ENCODE measurements at regions not wholly inside any gene's neighbourhood (a gene's known extent, or its start where the extent isn't known, plus 50 kb on each side); places are given as distances from the start of the nearest gene placed in this dataset.

DNA sequence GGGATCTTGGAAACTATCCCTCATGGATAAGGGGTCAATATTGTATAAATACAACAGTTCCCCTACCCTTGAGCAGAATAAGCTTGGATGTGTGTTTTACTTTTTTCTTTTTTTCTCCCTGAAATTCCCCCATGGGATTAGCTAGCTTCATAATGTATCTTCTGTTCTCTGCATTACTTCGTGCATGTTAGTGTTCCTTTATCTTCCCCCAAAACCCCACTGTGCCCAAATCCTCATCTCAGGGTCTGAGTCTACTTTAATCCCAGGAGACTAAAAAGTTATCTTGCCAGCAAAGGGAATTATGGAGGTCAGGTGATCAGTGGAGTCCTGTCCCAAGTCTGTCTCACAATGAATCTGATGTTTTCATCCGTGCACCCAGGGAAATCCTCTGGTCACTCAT is 217.5 kb upstream of the CNTNAP4 start:
- TF ChIP-seq, protein P1, sequence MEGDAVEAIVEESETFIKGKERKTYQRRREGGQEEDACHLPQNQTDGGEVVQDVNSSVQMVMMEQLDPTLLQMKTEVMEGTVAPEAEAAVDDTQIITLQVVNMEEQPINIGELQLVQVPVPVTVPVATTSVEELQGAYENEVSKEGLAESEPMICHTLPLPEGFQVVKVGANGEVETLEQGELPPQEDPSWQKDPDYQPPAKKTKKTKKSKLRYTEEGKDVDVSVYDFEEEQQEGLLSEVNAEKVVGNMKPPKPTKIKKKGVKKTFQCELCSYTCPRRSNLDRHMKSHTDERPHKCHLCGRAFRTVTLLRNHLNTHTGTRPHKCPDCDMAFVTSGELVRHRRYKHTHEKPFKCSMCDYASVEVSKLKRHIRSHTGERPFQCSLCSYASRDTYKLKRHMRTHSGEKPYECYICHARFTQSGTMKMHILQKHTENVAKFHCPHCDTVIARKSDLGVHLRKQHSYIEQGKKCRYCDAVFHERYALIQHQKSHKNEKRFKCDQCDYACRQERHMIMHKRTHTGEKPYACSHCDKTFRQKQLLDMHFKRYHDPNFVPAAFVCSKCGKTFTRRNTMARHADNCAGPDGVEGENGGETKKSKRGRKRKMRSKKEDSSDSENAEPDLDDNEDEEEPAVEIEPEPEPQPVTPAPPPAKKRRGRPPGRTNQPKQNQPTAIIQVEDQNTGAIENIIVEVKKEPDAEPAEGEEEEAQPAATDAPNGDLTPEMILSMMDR (IDR thresholded peaks at IDR 0.05; ENCODE audit: unreplicated experiment): no peak
- H3K27me3 Mint-ChIP-seq (ENCODE audit: low read depth): no peaks in the 10 kb centered on the region
- H3K4me1 Mint-ChIP-seq: no peaks in the 10 kb centered on the region
- no peak overlapping the region for H3K27ac Mint-ChIP-seq
- no peaks in the 10 kb centered on the region for H3K9me3 Mint-ChIP-seq
- no peak for DNase-seq (ENCODE audit: low spot score in 2 of 2, unreplicated experiment in 2 of 2)
- H3K4me3 Mint-ChIP-seq: no peak overlapping the region
- no peaks in the 10 kb centered on the region for H3K36me3 Mint-ChIP-seq

GRCh38 chr16:76071690-76072089 is 205.5 kb upstream of the CNTNAP4 start:
- Mint-ChIP-seq H3K4me3 (no peak overlapping the region), H3K27ac (no peak overlapping the region), H3K36me3 (no peaks in the 10 kb centered on the region), H3K27me3 (ENCODE audit: low read depth) (peaks cover 2% of the 10 kb centered on the region), H3K9me3 (peaks cover 22% of the 10 kb centered on the region), H3K4me1 (no peaks in the 10 kb centered on the region)
- TF ChIP-seq, protein P1 (IDR thresholded peaks at IDR 0.05; ENCODE audit: unreplicated experiment): no peak
- no peak for DNase-seq (ENCODE audit: low spot score in 2 of 2, unreplicated experiment in 2 of 2)

DNA sequence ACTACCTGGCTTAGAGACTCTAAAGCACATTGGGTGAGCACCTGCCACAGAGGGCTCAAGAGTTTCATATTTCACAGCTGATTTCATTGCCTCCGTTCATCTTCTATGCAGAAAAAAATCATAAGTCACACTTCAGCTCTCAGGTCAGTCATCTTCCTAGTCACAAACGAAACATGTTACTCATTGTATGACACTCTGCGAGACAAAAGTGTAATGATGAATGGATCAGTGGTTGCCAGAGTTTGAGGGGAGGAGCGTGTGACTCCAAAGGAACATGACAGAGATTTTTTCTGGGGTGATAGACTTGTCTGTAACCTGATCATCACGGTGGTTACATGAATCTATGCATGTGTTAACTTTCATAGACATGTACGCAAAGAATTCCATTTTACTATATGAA is 195.2 kb upstream of the CNTNAP4 start:
- DNase-seq (ENCODE audit: low spot score in 2 of 2, unreplicated experiment in 2 of 2): no peak
- H3K9me3 Mint-ChIP-seq: no peaks in the 10 kb centered on the region
- H3K27ac Mint-ChIP-seq: no peak overlapping the region
- TF ChIP-seq, protein P1 (IDR thresholded peaks at IDR 0.05; ENCODE audit: unreplicated experiment): no peak
- no peak overlapping the region for H3K4me3 Mint-ChIP-seq
- H3K36me3 Mint-ChIP-seq: no peaks in the 10 kb centered on the region
- H3K4me1 Mint-ChIP-seq: no peaks in the 10 kb centered on the region
- peaks cover 5% of the 10 kb centered on the region for H3K27me3 Mint-ChIP-seq (ENCODE audit: low read depth)

DNA sequence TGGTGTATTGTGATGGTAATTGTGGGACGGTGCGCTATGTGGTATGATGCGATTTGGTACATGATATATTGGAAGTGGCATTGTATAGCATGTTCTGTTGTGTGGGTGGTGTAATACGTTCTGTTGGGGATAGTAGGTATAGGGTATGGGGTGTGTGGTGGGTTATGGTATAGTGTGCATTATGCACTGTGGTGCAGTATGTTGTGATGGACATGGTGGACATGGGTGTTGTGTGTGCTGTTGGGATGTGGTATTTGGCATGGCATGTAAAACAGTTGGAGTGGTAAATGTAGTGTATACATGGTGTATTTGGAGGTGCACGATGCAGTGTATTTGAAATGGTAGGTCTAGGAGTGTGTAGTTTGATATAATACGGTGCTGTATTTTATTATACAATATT is 170.6 kb upstream of the CNTNAP4 start:
- Mint-ChIP-seq H3K27me3 (ENCODE audit: low read depth) (peaks cover 11% of the 10 kb centered on the region), H3K4me3 (no peak overlapping the region), H3K27ac (no peak overlapping the region), H3K9me3 (peaks cover 29% of the 10 kb centered on the region), H3K4me1 (no peaks in the 10 kb centered on the region), H3K36me3 (no peaks in the 10 kb centered on the region)
- DNase-seq (ENCODE audit: low spot score in 2 of 2, unreplicated experiment in 2 of 2): no peak
- TF ChIP-seq, protein P1 (IDR thresholded peaks at IDR 0.05; ENCODE audit: unreplicated experiment): no peak

DNA sequence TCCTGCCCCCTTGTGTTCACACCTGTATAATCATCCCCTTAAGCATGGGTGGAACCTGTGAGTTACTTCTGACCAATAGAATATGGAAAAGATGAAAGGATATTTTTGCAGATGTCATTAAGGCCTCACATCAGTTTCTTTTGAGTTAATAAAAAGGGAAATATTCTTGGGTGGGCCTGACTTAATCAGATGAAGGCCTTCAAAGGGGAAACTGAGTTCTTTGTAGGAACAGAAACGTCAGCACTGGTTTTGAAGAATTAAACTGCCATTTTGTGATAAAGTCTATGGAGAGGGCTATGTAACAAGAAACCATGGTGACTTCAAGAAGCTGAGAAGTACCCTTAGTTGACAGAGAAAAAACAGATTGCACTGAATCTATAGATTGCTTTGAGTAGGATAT is 168.7 kb upstream of the CNTNAP4 start:
- Mint-ChIP-seq H3K4me3 (no peak overlapping the region), H3K36me3 (no peaks in the 10 kb centered on the region), H3K27ac (no peak overlapping the region), H3K27me3 (ENCODE audit: low read depth) (peaks cover 11% of the 10 kb centered on the region), H3K9me3 (peaks cover 16% of the 10 kb centered on the region), H3K4me1 (no peaks in the 10 kb centered on the region)
- TF ChIP-seq, protein P1 (IDR thresholded peaks at IDR 0.05; ENCODE audit: unreplicated experiment): no peak
- no peak for DNase-seq (ENCODE audit: low spot score in 2 of 2, unreplicated experiment in 2 of 2)

- H3K27ac Mint-ChIP-seq: no peak overlapping the region
- no peaks in the 10 kb centered on the region for H3K36me3 Mint-ChIP-seq
- H3K4me1 Mint-ChIP-seq: no peaks in the 10 kb centered on the region
- peaks cover 6% of the 10 kb centered on the region for H3K27me3 Mint-ChIP-seq (ENCODE audit: low read depth)
- H3K9me3 Mint-ChIP-seq: peaks cover 4% of the 10 kb centered on the region
- no peak for DNase-seq (ENCODE audit: low spot score in 2 of 2, unreplicated experiment in 2 of 2)
- no peak overlapping the region for H3K4me3 Mint-ChIP-seq
- TF ChIP-seq, protein P1 (IDR thresholded peaks at IDR 0.05; ENCODE audit: unreplicated experiment): no peak
These were observed 162.5 kb upstream of the CNTNAP4 start for GRCh38 chr16:76114681-76115080.

Data from mesothelial cell of epicardium (in vitro differentiated cells).